B cell (primary cell): ENCODE measurements at regions not wholly inside any gene's neighbourhood (a gene's known extent, or its start where the extent isn't known, plus 50 kb on each side); places are given as distances from the start of the nearest gene placed in this dataset.

Experiments used
- EZH2 ChIP-seq: IDR thresholded peaks from 2 replicates; pipeline ENCODE4 v1.6.1; 2012; ENCODE audit warnings: borderline replicate concordance, low read depth, mild to moderate bottlenecking, moderate library complexity, low read length; ENCODE audit not compliant: insufficient read depth, poor library complexity, severe bottlenecking
- TF ChIP-seq, protein P1 (sequence below): fragments of 200-600 bp; IDR thresholded peaks from one replicate; pipeline ENCODE4 v1.8.0; 2022; ENCODE audit warnings: antibody characterized with exemption, mild to moderate bottlenecking

- TF ChIP-seq, protein P1, sequence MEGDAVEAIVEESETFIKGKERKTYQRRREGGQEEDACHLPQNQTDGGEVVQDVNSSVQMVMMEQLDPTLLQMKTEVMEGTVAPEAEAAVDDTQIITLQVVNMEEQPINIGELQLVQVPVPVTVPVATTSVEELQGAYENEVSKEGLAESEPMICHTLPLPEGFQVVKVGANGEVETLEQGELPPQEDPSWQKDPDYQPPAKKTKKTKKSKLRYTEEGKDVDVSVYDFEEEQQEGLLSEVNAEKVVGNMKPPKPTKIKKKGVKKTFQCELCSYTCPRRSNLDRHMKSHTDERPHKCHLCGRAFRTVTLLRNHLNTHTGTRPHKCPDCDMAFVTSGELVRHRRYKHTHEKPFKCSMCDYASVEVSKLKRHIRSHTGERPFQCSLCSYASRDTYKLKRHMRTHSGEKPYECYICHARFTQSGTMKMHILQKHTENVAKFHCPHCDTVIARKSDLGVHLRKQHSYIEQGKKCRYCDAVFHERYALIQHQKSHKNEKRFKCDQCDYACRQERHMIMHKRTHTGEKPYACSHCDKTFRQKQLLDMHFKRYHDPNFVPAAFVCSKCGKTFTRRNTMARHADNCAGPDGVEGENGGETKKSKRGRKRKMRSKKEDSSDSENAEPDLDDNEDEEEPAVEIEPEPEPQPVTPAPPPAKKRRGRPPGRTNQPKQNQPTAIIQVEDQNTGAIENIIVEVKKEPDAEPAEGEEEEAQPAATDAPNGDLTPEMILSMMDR: no peak
- TF ChIP-seq EZH2: no peak
Observed at GRCh38 chr12:89187507-89187906, 164.8 kb downstream of the DUSP6 start.
